ENCODE measurements at regions not wholly inside any gene's neighbourhood (a gene's known extent, or its start where the extent isn't known, plus 50 kb on each side); places are given as distances from the start of the nearest gene placed in this dataset.

- no peak for TF ChIP-seq Cebpa-rat (IDR thresholded peaks at IDR 0.05)
- H4K20me1 ChIP-seq = no peaks in the 10 kb centered on the region
- H3K9me3 ChIP-seq = no peaks in the 10 kb centered on the region
- H3K4me3 ChIP-seq = no peak overlapping the region
- H3K4me2 ChIP-seq = no peak overlapping the region
- no peak overlapping the region for H3K9ac ChIP-seq
- no peaks in the 10 kb centered on the region for H3K27me3 ChIP-seq
- no peaks in the 10 kb centered on the region for H3K36me3 ChIP-seq
- no peak overlapping the region for H3K27ac ChIP-seq
- no peaks in the 10 kb centered on the region for H3K4me1 ChIP-seq
These were observed 114.2 kb downstream of the PPP1R3A start for GRCh38 chr7:113804475-113805095.

GRCh38 chr7:113801751-113802150 lies 117.1 kb downstream of the PPP1R3A start:
- Histone ChIP-seq H3K4me1 (no peaks in the 10 kb centered on the region), H3K27ac (no peak overlapping the region), H3K36me3 (no peaks in the 10 kb centered on the region), H4K20me1 (no peaks in the 10 kb centered on the region), H3K9ac (no peak overlapping the region), H3K9me3 (no peaks in the 10 kb centered on the region), H3K4me3 (no peak overlapping the region), H3K27me3 (no peaks in the 10 kb centered on the region), H3K4me2 (no peak overlapping the region)
- no peak for TF ChIP-seq Cebpa-rat (IDR thresholded peaks at IDR 0.05)

- Histone ChIP-seq H3K9ac (no peak overlapping the region), H4K20me1 (no peaks in the 10 kb centered on the region), H3K27me3 (no peaks in the 10 kb centered on the region), H3K4me1 (no peaks in the 10 kb centered on the region), H3K27ac (no peak overlapping the region), H3K9me3 (no peaks in the 10 kb centered on the region), H3K4me2 (no peak overlapping the region), H3K36me3 (no peaks in the 10 kb centered on the region), H3K4me3 (no peak overlapping the region)
- TF ChIP-seq Cebpa-rat (IDR thresholded peaks at IDR 0.05) = no peak
These were observed 118.0 kb downstream of the PPP1R3A start for GRCh38 chr7:113800826-113801225.

GRCh38 chr7:113799896-113800295 lies 118.9 kb downstream of the PPP1R3A start:
- H3K4me2 ChIP-seq = no peak overlapping the region
- no peaks in the 10 kb centered on the region for H3K36me3 ChIP-seq
- TF ChIP-seq Cebpa-rat (IDR thresholded peaks at IDR 0.05) = no peak
- no peaks in the 10 kb centered on the region for H4K20me1 ChIP-seq
- no peak overlapping the region for H3K4me3 ChIP-seq
- no peaks in the 10 kb centered on the region for H3K4me1 ChIP-seq
- no peak overlapping the region for H3K27ac ChIP-seq
- no peak overlapping the region for H3K9ac ChIP-seq
- no peaks in the 10 kb centered on the region for H3K9me3 ChIP-seq
- H3K27me3 ChIP-seq = no peaks in the 10 kb centered on the region

GRCh38 chr7:113797420-113798010 lies 121.3 kb downstream of the PPP1R3A start:
- no peak overlapping the region for H3K4me3 ChIP-seq
- H3K4me1 ChIP-seq = no peaks in the 10 kb centered on the region
- no peaks in the 10 kb centered on the region for H3K36me3 ChIP-seq
- no peaks in the 10 kb centered on the region for H3K27me3 ChIP-seq
- H3K27ac ChIP-seq = no peak overlapping the region
- no peak overlapping the region for H3K4me2 ChIP-seq
- no peak for TF ChIP-seq Cebpa-rat (IDR thresholded peaks at IDR 0.05)
- H3K9me3 ChIP-seq = no peaks in the 10 kb centered on the region
- H3K9ac ChIP-seq = no peak overlapping the region
- H4K20me1 ChIP-seq = no peaks in the 10 kb centered on the region

GRCh38 chr7:113796557-113796956 lies 122.3 kb downstream of the PPP1R3A start:
- Histone ChIP-seq H3K27ac (no peak overlapping the region), H3K9me3 (no peaks in the 10 kb centered on the region), H3K27me3 (no peaks in the 10 kb centered on the region), H3K4me1 (no peaks in the 10 kb centered on the region), H3K36me3 (no peaks in the 10 kb centered on the region), H4K20me1 (no peaks in the 10 kb centered on the region), H3K9ac (no peak overlapping the region), H3K4me2 (no peak overlapping the region), H3K4me3 (no peak overlapping the region)
- no peak for TF ChIP-seq Cebpa-rat (IDR thresholded peaks at IDR 0.05)

- TF ChIP-seq Cebpa-rat (IDR thresholded peaks at IDR 0.05) = no peak
These were observed 124.2 kb downstream of the PPP1R3A start for GRCh38 chr7:113794573-113794972.

GRCh38 chr7:113793171-113793570 lies 125.6 kb downstream of the PPP1R3A start:
- Histone ChIP-seq H3K9me3 (no peaks in the 10 kb centered on the region), H4K20me1 (no peaks in the 10 kb centered on the region), H3K36me3 (no peaks in the 10 kb centered on the region), H3K4me1 (no peaks in the 10 kb centered on the region), H3K9ac (no peak overlapping the region), H3K27me3 (no peaks in the 10 kb centered on the region), H3K4me3 (no peak overlapping the region), H3K27ac (no peak overlapping the region), H3K4me2 (no peak overlapping the region)
- TF ChIP-seq Cebpa-rat (IDR thresholded peaks at IDR 0.05) = no peak

More at GRCh38 chr7:113794573-113794972, 124.2 kb downstream of the PPP1R3A start:
- Histone ChIP-seq H3K36me3 (no peaks in the 10 kb centered on the region), H3K4me2 (no peak overlapping the region), H3K27me3 (no peaks in the 10 kb centered on the region), H3K9me3 (no peaks in the 10 kb centered on the region), H3K4me1 (no peaks in the 10 kb centered on the region), H3K27ac (no peak overlapping the region), H3K9ac (no peak overlapping the region), H3K4me3 (no peak overlapping the region), H4K20me1 (no peaks in the 10 kb centered on the region)

- Histone ChIP-seq H3K27me3 (no peaks in the 10 kb centered on the region), H3K4me2 (no peak overlapping the region), H3K4me1 (no peaks in the 10 kb centered on the region), H3K4me3 (no peak overlapping the region), H4K20me1 (no peaks in the 10 kb centered on the region), H3K9me3 (no peaks in the 10 kb centered on the region), H3K36me3 (no peaks in the 10 kb centered on the region), H3K9ac (no peak overlapping the region), H3K27ac (no peak overlapping the region)
- TF ChIP-seq Cebpa-rat (IDR thresholded peaks at IDR 0.05) = no peak
These were observed 128.8 kb downstream of the PPP1R3A start for GRCh38 chr7:113790025-113790424.

GRCh38 chr7:113787106-113787505 lies 131.7 kb downstream of the PPP1R3A start:
- Histone ChIP-seq H3K36me3 (no peaks in the 10 kb centered on the region), H3K4me2 (no peak overlapping the region)
- no peak for TF ChIP-seq Cebpa-rat (IDR thresholded peaks at IDR 0.05)

More at GRCh38 chr7:113787106-113787505, 131.7 kb downstream of the PPP1R3A start:
- H4K20me1 ChIP-seq = no peaks in the 10 kb centered on the region
- H3K9ac ChIP-seq = no peak overlapping the region
- H3K4me1 ChIP-seq = no peaks in the 10 kb centered on the region
- no peaks in the 10 kb centered on the region for H3K9me3 ChIP-seq
- H3K27me3 ChIP-seq = no peaks in the 10 kb centered on the region
- no peak overlapping the region for H3K27ac ChIP-seq
- H3K4me3 ChIP-seq = no peak overlapping the region
